GM21381 (cell line): ENCODE measurements at regions not wholly inside any gene's neighbourhood (a gene's known extent, or its start where the extent isn't known, plus 50 kb on each side); places are given as distances from the start of the nearest gene placed in this dataset.

Source experiments
- ATAC-seq: cut with Tn5 transposase; IDR thresholded peaks from one replicate; pipeline ENCODE4 v1.9.1; 2021; ENCODE audit warnings: mild to moderate bottlenecking, moderate library complexity; ENCODE audit not compliant: unreplicated experiment

GRCh38 chr15:55031727-55032126 is 165.0 kb downstream of the RSL24D1 start:
- ATAC-seq, result no peak

- ATAC-seq, result no peak
Measured at GRCh38 chr15:55026381-55026780, 170.4 kb downstream of the RSL24D1 start.

GRCh38 chr15:55017635-55018034 is 179.1 kb downstream of the RSL24D1 start:
- ATAC-seq, result no peak

- ATAC-seq, result no peak
Measured at GRCh38 chr15:55016225-55016624, 180.5 kb downstream of the RSL24D1 start.

- ATAC-seq, result no peak
Measured at GRCh38 chr15:55015093-55015445, 181.7 kb downstream of the RSL24D1 start.

- no peak for ATAC-seq
Measured at GRCh38 chr15:55014391-55015092, 182.2 kb downstream of the RSL24D1 start.

GRCh38 chr15:55008421-55008820 is 188.3 kb downstream of the RSL24D1 start:
- no peak for ATAC-seq

GRCh38 chr15:55007561-55007960 is 189.2 kb downstream of the RSL24D1 start:
- no peak for ATAC-seq

- no peak for ATAC-seq
Measured at GRCh38 chr15:55005679-55006078, 191.1 kb downstream of the RSL24D1 start.

GRCh38 chr15:55003965-55004873 is 192.5 kb downstream of the RSL24D1 start:
- ATAC-seq, result no peak

GRCh38 chr15:54998661-54999060 is 198.1 kb downstream of the RSL24D1 start:
- ATAC-seq, result no peak

GRCh38 chr15:54990793-54991192 is 205.9 kb downstream of the RSL24D1 start:
- no peak for ATAC-seq

GRCh38 chr15:54987881-54988280 is 208.9 kb downstream of the RSL24D1 start:
- ATAC-seq, result no peak

- no peak for ATAC-seq
Measured at GRCh38 chr15:54979964-54980363, 216.8 kb downstream of the RSL24D1 start.

GRCh38 chr15:54962637-54963036 is 234.1 kb downstream of the RSL24D1 start:
- no peak for ATAC-seq

GRCh38 chr15:54960266-54960665 is 236.5 kb downstream of the RSL24D1 start:
- ATAC-seq, result no peak

- no peak for ATAC-seq
Measured at GRCh38 chr15:54941417-54941816, 255.3 kb downstream of the RSL24D1 start.

GRCh38 chr15:54917312-54917711 is 279.4 kb downstream of the RSL24D1 start:
- ATAC-seq, result no peak

- no peak for ATAC-seq
Measured at GRCh38 chr15:54915380-54915779, 281.4 kb downstream of the RSL24D1 start.

- ATAC-seq, result no peak
Measured at GRCh38 chr15:54884312-54884711, 312.4 kb downstream of the RSL24D1 start.

- ATAC-seq, result no peak
Measured at GRCh38 chr15:54859982-54860381, 336.8 kb downstream of the RSL24D1 start.

- ATAC-seq, result no peak
Measured at GRCh38 chr15:54854667-54855066, 342.1 kb downstream of the RSL24D1 start.
